OCI-M2 (cell line): ENCODE measurements at regions not wholly inside any gene's neighbourhood (a gene's known extent, or its start where the extent isn't known, plus 50 kb on each side); places are given as distances from the start of the nearest gene placed in this dataset.

Experiments
- DNase-seq: peaks from one replicate; lab custom pipeline; 2025; ENCODE audit not compliant: unreplicated experiment; lab: John Stamatoyannopoulos, UW

GRCh38 chr1:184310157-184310819 lies 76.5 kb upstream of the C1orf21 start:
- no peak for DNase-seq

- no peak for DNase-seq
Observed at GRCh38 chr1:184311580-184311979, 75.2 kb upstream of the C1orf21 start.

GRCh38 chr1:184315254-184315653 lies 71.6 kb upstream of the C1orf21 start:
- DNase-seq, result no peak

- DNase-seq, result no peak
Observed at GRCh38 chr1:184319879-184320278, 67.0 kb upstream of the C1orf21 start.

- DNase-seq, result no peak
Observed at GRCh38 chr1:184322253-184322652, 64.6 kb upstream of the C1orf21 start.

GRCh38 chr1:184324972-184325371 lies 61.9 kb upstream of the C1orf21 start:
- no peak for DNase-seq

GRCh38 chr1:184326278-184326677 lies 60.6 kb upstream of the C1orf21 start:
- no peak for DNase-seq

- no peak for DNase-seq
Observed at GRCh38 chr1:184329245-184329953, 57.4 kb upstream of the C1orf21 start.

- no peak for DNase-seq
Observed at GRCh38 chr1:184329962-184330868, 56.6 kb upstream of the C1orf21 start.

- no peak for DNase-seq
Observed at GRCh38 chr1:184330875-184331274, 56.0 kb upstream of the C1orf21 start.
